CD4-positive, alpha-beta T cell treated with Interleukin-4 for 4 hours (primary cell): ENCODE measurements at regions not wholly inside any gene's neighbourhood (a gene's known extent, or its start where the extent isn't known, plus 50 kb on each side); places are given as distances from the start of the nearest gene placed in this dataset.
"Not testable (repeated sequence)": the region's sequence is repeated elsewhere in the genome, so short reads cannot be mapped to it uniquely, and the experiment has no call there.

Experiments used
- DNase-seq: peaks from one replicate; pipeline ENCODE4 v3.0.0-alpha.2; 2020

DNA sequence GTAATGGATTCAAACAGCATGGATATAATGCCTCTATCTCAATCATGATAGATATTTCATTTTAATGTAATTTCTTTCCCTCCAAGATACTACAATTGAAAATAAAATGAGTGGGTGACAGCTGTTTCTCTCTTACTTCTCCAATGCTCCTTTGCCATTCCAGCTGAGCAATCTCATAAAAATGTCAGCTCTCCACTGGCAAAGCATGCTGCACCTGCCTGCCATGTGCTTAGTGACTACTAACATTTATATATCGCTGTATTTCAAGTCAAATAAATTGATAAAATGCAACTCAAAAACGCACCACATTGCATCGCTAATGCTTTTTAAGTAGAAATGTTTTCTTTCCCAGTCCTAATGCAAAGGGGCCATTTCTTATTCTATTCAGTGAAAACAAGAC, 1093.9 kb downstream of the CBLN2 start:
- DNase-seq: no peak

DNA sequence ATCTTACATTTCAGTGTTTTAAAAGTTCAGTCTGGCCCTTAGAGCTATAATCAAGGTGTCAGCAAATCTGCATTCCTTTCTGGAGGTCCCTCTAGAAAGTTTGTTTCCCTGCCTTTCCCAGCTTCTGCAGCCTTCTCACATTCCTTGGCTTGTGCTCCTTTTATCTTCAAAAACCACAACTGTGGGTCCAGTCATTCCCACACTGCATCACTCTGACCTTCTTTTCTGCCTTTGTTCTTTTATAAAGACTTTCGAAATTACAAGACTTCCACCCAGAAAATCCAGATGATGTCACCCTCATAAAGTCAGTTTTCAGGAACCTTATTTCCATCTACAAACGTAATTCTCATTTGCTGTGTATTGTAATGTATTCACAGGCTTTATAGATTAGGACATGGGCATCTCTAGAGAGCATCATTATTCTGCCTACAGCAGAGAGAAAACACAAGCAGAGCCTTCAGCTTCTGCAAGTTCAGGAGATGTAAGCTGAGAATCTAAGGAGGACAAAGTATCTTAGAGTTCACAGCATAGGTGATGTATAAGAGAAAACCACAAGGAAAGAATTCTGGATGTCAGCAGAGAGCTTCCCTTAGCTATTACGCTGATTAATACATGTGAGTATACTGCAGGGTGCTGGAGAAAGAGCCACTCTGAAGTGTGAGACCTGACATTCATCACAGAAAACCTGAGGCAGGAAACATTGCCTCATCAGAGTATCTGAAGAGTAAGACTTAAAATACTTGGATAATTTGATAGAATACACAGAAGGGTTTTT, 1100.2 kb downstream of the CBLN2 start:
- DNase-seq: no peak

DNA sequence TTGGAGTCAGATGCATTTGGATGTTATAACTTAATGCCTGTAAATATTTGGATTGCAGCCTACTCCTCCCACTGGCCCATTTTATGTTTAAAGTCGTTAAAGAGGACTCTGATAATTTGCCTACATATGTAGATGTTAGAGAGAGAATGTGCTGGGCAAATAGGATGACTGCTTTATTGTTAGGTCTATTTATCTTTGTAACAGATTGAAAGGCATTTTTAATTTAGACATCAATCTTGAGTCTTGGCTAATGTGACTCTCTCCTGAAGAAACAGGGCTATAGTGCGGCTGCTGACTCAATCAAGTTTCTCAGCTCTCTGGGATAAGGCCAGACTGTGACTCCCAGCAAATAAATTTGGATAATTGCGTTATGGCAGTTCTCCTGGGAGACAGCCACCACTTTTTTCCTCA, 1101.4 kb downstream of the CBLN2 start:
- no peak for DNase-seq

DNA sequence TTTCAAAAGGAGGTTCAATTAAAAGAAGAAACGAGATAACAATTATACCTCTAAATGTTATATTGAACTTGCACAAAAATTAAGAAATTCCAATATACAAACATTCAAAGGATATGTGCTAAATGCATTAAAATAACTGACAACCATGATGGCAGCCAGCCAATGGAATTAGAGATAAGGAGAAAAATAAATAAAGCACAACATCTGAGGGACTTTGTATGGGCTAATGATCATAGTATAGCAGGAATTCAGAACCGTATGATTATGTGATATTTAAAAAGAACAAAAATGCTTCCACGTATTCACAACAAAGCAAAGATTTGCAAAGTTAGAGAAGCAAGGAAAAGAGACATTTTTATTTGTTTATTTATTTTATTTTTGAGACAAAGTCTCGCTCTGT, 1103.0 kb downstream of the CBLN2 start:
- DNase-seq: no peak

DNA sequence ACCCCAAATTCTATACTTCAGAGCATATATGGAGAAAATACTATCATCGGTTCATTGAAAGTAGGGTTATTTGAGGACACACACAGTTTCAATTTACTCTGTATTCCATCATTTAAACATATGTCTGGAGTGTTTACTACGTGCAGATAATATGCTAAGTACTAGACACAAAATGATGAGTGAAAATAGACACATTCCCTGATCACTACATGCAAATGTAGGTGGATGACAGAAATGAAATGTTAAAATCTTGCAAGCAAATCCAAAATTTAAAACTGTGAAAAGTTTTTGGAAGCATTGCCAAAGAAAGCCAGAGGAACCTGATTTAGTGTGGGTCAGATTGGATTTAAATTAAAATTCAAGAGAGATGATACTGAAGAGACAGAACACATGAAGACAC, 1106.6 kb downstream of the CBLN2 start:
- no peak for DNase-seq

DNA sequence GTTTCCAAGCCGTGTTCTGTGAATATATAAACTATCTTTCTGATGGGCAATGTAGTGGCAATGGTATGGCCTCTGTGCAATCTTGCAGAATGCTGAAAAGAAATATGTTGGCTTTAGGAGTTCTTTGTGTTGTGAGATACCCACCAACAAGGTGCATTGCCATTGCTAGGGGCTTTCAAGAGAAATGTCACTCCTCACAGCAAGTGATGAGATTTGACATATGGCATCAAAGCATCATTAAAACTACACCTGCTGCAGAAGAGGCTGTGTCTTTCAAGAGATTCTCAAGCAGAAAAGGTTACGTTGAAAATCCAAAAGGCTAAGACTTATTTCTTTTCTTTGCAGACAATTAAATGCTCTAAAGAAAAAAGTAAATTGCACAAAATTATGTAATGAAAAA, 1110.8 kb downstream of the CBLN2 start:
- no peak for DNase-seq

DNA sequence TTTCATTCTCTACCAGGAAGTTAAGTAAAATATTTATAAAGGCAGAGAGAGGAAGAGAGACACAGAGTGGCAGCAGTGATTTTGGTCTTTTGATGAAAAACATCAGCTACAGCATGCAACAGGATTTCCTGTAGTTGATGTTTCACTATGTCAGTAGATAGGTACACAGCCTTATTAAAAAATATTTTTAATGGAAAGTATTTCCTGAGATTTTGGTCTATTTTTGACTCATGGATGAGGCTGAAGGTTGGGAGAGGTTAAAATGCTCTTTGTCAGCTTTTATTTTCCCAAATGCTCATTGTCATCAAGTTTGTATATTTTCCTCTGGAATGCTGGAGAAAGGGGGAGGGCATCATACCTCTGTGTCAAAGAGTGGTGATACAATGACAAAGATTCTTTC, 1112.5 kb downstream of the CBLN2 start:
- no peak for DNase-seq

DNA sequence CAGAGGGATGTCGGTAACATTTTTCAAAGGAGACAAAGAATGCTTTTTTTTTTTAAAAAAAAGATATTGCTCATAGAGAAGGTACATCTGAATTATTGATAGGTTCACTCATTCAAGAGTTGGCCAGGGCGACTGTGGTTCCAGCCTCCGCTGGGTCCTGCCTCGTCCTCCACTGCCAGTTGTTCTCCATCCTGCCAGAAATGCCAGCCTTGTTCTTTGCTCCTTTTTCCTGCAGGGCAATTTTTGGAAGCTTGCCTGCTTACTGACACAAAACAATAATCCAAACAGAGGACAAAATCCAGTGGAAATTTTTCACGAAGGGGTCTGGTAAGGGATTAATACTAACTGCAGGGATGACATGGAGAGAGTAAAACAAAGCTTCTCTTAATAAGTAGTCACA, 1113.0 kb downstream of the CBLN2 start:
- DNase-seq: no peak

DNA sequence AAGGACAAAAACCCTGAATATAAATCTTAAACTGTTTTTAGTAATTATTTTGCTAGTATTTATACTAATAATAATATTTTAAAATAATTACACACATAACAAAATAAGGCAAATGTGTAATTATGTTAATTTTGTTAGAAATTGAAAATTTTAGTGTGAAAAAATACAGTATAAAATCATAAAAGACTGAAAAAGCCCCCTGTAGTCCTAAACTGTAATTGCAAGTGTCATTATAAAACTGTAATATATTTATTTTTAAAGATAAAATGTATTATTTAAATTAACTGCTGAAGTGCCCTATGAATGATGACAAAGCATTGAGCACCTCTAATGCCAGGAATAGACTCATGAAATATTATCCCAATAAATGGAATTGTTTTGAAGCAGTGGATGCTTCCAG, 1117.7 kb downstream of the CBLN2 start:
- no peak for DNase-seq

DNA sequence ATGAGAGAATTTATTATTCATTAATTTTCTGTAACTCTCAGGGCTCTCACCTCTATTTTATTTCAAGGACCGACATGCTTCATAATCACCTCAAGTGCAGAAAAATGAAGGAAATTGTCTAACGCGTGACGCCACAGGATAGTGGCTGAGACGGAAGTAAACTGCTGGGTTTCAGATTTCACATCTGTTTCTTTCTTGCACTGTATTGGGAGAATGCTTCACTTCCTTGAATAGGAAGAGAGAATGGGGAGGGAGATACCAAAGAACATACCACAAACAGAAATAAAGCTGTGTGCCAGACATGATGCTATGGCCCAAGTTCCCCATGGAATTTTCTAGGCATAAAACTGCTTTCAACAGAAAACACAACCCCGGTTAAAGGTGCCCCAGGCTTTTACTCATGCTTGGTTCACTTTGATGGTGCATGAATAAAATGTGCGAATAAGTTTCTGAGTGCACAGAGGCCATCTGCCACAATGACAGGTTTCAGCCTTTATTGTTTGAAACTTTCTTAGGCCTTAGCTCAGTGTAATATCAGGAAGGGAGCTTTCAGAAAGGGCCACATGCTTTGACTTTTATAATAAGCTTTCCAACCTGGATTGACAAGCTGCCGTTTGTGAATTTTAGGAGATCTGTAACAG, 1116.4 kb downstream of the SOCS6 start:
- no peak for DNase-seq

DNA sequence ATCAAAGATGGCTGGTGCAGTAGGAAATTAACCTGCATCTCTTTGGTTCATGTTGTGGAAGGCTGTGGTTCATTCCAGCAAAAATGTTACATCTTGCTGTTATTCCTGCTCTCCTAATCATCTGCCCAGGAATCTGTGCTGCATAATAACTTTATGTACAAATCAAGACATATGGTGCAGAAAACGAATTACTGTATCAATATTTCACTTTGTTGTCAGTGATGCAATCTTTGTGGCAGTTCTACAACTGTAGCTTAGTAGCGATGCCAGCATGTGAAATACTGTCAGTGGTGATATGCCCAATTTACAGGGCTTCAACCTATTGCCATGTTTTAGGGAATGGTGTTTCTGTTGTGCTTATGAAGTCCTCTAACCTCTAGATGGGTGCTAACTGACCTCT, 1114.7 kb downstream of the SOCS6 start:
- DNase-seq: no peak

DNA sequence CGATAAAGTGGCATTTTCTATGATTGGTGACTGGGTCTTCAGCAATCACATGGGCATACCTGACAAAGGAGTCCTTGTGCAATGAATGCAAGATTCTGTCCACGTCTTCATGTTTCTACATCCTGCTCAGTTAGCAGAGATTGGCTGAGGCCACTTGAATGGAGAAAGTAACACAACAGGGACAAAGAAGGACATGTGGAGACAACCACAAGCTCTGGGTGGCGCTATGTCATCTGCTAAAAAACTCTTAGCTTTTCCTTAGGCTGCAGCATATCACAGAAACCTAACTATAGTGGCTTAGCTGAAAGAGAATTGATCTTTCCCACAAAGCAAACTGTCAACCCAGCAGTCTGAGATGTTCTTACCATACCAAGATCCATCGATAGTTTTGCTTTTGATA, 1109.7 kb downstream of the SOCS6 start:
- DNase-seq: no peak

DNA sequence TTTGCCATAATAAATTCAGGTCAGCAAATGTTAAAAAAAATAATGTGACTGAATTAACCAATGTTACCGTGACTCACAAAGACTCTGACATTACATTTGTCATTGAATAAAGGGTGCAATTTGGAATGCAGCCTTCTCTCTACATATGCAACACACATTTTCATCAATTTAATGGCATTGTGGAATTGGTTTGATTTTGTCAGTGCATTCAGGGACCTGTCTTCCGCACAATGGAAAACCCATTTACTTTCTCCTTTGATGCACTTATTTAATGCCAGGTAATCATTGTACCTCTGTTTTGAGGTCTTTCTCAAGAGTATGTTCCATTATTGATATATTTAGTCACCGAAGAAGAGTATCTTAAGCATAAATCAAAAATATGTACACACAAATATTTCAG, 1099.3 kb downstream of the SOCS6 start:
- DNase-seq: no peak

DNA sequence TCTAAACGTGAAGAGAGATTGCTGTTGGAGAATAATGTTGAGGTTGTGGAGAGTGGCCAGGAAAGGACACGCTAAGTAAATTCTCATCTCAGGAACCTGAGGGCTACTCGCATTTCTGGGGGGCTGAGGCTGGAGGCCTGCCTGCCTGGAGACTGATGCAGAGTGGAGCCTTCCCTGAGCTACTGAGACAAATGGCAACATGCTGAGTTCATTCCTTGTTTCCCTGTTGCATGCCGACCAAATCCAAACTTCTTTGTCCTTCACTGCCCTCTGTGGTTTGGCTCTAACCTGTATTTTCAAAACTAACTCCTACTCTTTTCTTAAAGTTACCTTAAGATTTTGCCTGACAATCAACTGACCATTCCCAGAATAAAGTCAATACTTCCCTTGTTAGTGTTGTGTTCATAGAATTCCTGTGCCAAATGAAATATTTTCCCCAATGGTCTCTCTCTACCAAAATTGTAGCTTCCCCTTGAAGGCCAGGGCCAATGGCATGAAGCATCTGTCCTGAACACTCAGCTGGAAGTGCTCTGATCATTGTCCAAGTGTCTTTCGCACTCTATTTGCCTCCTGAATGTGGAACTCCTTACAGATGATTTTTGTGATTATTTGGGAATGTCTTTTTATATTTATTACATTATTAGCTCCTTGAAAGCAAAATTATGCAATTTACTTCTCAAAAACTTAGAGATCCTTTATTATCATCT, 1085.6 kb downstream of the SOCS6 start:
- DNase-seq: no peak

DNA sequence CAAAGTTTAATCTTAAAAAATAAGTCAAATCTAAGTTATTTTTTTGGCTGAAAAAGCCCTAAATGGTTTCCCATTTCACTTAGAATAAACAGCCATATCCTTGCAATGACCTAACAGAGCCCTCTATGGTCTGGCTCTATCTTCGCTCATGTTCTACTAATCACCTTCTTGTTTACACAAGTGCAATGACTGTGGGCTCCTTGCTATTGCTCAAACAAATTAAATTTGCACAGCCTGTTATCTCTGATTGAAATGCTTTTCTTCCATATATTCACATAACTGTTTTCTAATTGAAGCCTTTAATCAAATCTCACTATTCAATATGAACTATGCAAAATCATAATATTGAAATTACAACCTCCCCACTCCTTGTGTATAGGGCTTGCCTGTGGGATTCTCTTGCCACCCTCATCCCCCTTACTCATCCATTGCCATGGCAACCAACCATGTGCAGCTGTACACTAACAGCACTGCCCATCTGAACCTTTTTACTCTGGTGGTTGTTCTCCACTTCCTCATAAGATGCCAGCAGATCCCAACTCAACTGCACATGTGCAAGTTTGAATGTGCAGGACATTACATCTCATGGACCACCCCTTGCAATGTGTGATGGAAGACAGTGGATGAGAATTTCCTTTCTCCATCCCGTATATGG, 1083.2 kb downstream of the SOCS6 start:
- no peak for DNase-seq

DNA sequence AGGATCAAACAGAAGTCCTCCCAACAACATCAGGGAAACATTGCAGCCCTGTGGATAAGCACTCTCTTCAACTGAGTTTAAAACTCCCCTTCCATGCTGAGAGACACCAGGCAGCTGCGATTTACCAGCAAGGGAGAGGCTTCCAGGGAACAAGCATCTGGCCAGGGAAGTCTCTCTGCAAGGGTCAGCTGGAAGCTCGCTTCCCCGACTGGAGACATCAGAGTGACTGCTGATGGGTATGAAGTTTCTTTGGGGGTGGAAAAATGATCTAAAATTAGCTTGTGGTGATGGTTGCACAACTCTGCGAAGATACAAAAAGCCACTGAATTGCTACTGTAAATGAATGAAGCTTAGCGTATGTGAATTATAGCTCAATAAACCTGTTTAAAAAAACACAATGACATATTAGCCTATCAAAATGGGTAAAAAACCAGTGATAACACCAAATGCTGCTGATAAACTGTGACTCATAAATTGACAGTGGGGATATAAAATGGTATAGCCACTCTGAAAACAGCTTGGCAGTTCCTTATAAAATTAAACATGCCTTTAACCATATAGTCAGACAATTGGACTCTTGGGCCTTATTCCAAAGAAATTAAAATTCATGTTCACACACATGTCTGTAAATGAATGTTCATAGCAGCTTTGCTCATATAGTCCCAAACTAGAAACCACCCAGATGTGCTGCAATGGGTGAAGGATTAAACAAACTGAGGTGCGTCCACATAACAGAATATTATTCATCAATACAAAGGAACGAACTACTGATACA, 1082.0 kb downstream of the SOCS6 start:
- DNase-seq: no peak

DNA sequence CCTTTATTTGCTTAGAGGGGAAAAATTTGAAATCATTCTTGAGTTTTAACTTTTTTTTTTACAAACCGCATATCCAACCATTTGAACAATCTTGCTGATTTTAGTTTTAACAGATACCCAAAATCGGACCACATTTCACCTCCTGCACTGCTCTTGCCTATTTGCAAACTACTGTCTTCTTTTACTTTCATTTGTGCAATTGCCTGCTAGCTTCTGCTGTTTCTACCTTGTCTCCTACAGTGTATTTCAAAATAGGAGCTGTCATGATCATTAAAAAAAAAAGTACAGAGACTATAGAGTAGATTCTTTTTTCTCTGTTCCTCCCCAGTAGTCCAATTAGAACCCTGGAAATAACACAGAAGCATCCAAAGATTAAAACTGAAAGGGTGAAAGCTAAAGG, 1081.2 kb downstream of the SOCS6 start:
- DNase-seq: no peak

DNA sequence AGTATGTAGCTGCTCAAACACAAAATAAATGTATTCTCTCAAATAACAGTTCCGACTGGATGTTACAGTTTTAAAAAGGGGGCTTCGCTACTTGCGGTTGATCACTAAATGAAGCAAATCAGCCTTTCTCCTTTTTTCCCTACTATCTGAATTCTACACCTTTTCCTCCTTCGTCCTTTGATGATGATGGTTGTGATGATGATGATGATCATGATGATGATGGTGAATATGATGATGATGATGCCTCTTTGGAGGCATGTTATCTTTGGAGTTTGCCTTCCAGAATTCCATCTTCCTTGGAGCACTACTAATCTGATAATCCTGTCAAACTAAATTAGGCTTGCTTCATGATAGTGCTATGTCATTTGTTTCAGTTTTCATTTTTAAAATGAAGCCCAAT, 1073.3 kb downstream of the SOCS6 start:
- no peak for DNase-seq

DNA sequence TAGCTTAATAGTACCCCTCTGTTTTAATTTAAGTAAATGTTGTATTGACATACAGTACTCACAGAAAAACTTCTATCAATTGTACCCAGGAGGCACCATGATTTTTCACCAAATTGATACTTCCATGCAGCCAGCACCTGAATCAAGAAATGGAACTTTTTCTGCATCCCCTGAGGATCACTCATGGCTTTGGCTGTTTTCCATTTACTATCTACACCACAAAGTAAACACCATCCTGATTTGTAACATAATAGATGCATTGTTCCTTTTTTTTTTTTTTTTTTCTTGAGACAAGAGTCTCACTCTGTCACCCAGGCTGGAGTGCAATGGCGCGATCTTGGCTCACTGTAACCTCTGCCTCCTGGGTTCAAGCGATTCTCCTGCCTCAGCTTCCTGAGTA, 1066.8 kb downstream of the SOCS6 start:
- DNase-seq: not testable (repeated sequence)

DNA sequence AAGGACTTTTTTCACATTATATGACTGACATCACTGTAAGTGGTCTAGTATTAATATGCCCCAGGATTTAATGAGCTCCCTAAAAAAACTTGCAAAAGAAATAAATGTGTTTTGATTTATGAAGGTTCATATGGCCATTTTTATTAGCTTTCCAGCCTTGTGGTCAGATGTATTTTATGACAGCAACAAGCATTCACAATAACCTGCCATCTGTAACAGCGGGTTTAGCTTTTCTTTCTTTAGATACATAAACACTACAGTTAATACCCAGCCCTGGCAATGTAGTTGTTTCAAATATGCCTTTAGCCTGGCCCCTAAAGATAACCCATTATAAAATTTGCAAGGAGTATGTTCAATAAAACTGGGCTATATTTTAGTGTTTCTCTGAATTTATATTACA, 1063.8 kb downstream of the SOCS6 start:
- no peak for DNase-seq

DNA sequence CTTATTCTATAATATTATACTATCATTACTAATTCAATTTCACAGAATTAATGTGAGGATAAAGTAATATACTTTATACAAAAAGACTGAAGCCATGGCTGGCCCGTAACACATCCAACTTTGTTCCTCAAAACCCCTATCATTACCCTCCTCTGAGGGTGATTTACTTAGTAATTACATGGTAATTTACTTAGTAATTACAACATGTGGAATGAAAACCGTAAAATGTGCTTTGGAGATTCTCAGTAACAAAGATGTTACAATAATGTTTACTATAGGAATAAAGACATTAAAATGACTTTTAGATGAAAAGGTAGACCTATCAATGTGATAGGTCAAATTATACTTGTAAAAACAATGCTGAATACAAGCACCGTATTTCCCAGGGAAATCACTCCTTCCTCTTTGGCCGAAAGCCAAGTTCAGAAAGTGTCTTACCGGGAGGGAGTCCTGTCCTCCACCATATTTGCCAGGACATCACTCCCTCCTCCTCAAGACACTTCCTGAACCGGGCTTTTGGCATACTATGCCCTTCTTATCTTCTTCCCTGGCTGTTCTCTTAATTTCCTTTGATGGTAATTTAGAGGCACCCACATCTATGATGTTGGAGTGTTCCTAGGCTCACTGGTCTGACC, 1047.8 kb downstream of the SOCS6 start:
- no peak for DNase-seq

DNA sequence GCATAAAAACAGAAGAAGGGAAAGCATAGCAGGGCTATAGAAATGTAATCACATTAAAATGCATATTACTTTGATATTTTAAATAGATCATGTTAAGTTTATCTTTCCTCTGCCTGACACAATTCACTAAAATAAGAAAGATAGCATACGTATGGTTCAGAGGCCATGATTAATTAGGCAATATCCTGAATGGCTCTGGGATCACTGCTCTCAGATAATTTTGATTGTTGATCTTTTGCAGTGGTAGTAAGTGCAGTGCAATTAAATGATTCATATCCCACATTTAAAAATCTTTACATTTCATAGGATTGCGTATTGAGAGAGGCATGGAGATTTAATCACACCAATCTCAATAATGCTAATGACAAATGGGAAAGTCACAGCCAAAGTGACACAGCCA, 1040.7 kb downstream of the SOCS6 start:
- no peak for DNase-seq
